H1 (cell line): ENCODE measurements at regions not wholly inside any gene's neighbourhood (a gene's known extent, or its start where the extent isn't known, plus 50 kb on each side); places are given as distances from the start of the nearest gene placed in this dataset.

Experiments
- CTCF ChIA-PET: fragments of 300-600 bp; sonication (Branson Sonifier 250); formaldehyde crosslinking; loops from one replicate; lab custom pipeline; 2021; ENCODE audit not compliant: partially characterized antibody; lab: Charles Lee
- POLR2A ChIA-PET: fragments of 300-600 bp; sonication (Branson Sonifier 250); formaldehyde crosslinking; loops from one replicate; lab custom pipeline; 2021; ENCODE audit warnings: inconsistent platforms; ENCODE audit not compliant: partially characterized antibody; lab: Charles Lee
- DNase-seq, 2 experiments: peaks; one replicate each; pipeline versions ENCODE4 v3.0.0 to v3.0.0-alpha.2; 2010 to 2022; ENCODE audit warnings: low spot score in 2 of 2, low read depth in 1 of 2, mixed read lengths in 1 of 2
- FAIRE-seq: peaks from 2 replicates; lab custom pipeline; 2011; peaks lifted over from hg19 to GRCh38; lab: Jason Lieb, UNC
- H2AFZ ChIP-seq: 2 replicates; pipeline ENCODE4 v1.8.1; 2012; ENCODE audit warnings: low read length, inconsistent platforms
- H2AK5ac ChIP-seq: 2 replicates; pipeline ENCODE4 v1.6.1; 2013; ENCODE audit warnings: low read depth, low read length
- H2BK120ac ChIP-seq: replicated peaks from 2 replicates; pipeline ENCODE3; 2013; ENCODE audit warnings: low read depth, low read length, inconsistent platforms
- H2BK12ac ChIP-seq: 2 replicates; pipeline ENCODE4 v1.6.1; 2013; ENCODE audit warnings: low read depth, low read length
- H2BK15ac ChIP-seq: 2 replicates; pipeline ENCODE4 v1.6.1; 2013; ENCODE audit warnings: low read length
- H2BK20ac ChIP-seq: 2 replicates; pipeline ENCODE4 v1.6.1; 2013; ENCODE audit warnings: low read length
- H2BK5ac ChIP-seq: 2 replicates; pipeline ENCODE4 v1.6.1; 2013; ENCODE audit warnings: low read depth, low read length
- H3K14ac ChIP-seq: 2 replicates; pipeline ENCODE4 v1.6.1; 2013; ENCODE audit warnings: inconsistent platforms; ENCODE audit not compliant: insufficient read length
- H3K18ac ChIP-seq: 2 replicates; pipeline ENCODE4 v1.6.1; 2013; ENCODE audit warnings: low read length; ENCODE audit errors: extremely low read depth
- H3K23ac ChIP-seq: 2 replicates; pipeline ENCODE4 v1.6.1; 2013; ENCODE audit warnings: inconsistent platforms; ENCODE audit not compliant: insufficient read length
- H3K23me2 ChIP-seq: 2 replicates; pipeline ENCODE4 v1.6.1; 2013; ENCODE audit warnings: low read depth, low read length
- H3K27ac ChIP-seq: 2 replicates; pipeline ENCODE4 v1.6.1; 2011; ENCODE audit warnings: low read depth, low read length, inconsistent platforms
- H3K27me3 ChIP-seq, 4 experiments: replicated peaks in 1 of 4; 1 replicate in 1 of 4; 2 replicates in 3 of 4; pipeline versions ENCODE4 v1.6.1 to v1.8.1; 2011 to 2013; ENCODE audit warnings: low read length in 3 of 4, mild to moderate bottlenecking in 3 of 4, inconsistent platforms in 2 of 4, mixed read lengths in 2 of 4, moderate library complexity in 1 of 4; ENCODE audit not compliant: control insufficient read depth in 3 of 4, insufficient read depth in 3 of 4; ENCODE audit errors: extremely low read depth in 1 of 4
- H3K36me3 ChIP-seq, 4 experiments: 2 replicates each; pipeline versions ENCODE4 v1.6.1 to v1.8.1; 2011 to 2013; ENCODE audit warnings: mild to moderate bottlenecking in 4 of 4, low read length in 3 of 4, moderate library complexity in 2 of 4, control low read depth in 1 of 4, inconsistent platforms in 1 of 4; ENCODE audit not compliant: insufficient read depth in 4 of 4, control insufficient read depth in 2 of 4
- H3K4ac ChIP-seq: replicated peaks from 2 replicates; pipeline ENCODE3; 2013; ENCODE audit warnings: low read length, low read depth, mixed read lengths, inconsistent platforms; ENCODE audit not compliant: insufficient read length
- H3K4me1 ChIP-seq, 4 experiments: replicated peaks in 1 of 4; 1 replicate in 1 of 4; 2 replicates in 3 of 4; pipeline versions ENCODE4 v1.6.1 to v1.8.1; 2011 to 2013; ENCODE audit warnings: low read length in 3 of 4, inconsistent platforms in 2 of 4, mixed read lengths in 1 of 4; ENCODE audit not compliant: insufficient read depth in 4 of 4, control insufficient read depth in 3 of 4
- H3K4me2 ChIP-seq, 2 experiments: 2 replicates each; pipeline versions ENCODE4 v1.6.1 to v1.8.1; 2011 to 2013; ENCODE audit warnings: low read depth in 2 of 2, low read length in 2 of 2, control low read depth in 1 of 2, inconsistent platforms in 1 of 2, mild to moderate bottlenecking in 1 of 2; ENCODE audit not compliant: insufficient read depth in 1 of 2
- H3K4me3 ChIP-seq, 4 experiments: fragments of 200-600, 300-600 bp in 1 of 4; sonication (generic), shearing (Covaris generic), sonication (Bioruptor Twin) in 1 of 4; 2 replicates each; pipeline versions ENCODE4 v1.5.1 to v1.8.1; 2011 to 2016; ENCODE audit warnings: low read length in 4 of 4, low read depth in 3 of 4, control low read depth in 2 of 4, inconsistent platforms in 2 of 4, mild to moderate bottlenecking in 2 of 4, mixed read lengths in 1 of 4, moderate library complexity in 1 of 4; ENCODE audit not compliant: insufficient read depth in 2 of 4; ENCODE audit errors: extremely low read depth in 1 of 4
- H3K56ac ChIP-seq: replicated peaks from 2 replicates; pipeline ENCODE3; 2013; ENCODE audit warnings: low read depth, mild to moderate bottlenecking, mixed read lengths, low read length, inconsistent platforms; ENCODE audit not compliant: insufficient read length
- H3K79me1 ChIP-seq: 2 replicates; pipeline ENCODE4 v1.6.1; 2013; ENCODE audit warnings: low read depth, low read length, control low read depth
- H3K79me2 ChIP-seq, 2 experiments: 2 replicates each; pipeline versions ENCODE4 v1.6.1 to v1.8.1; 2012 to 2013; ENCODE audit warnings: low read length in 2 of 2, mild to moderate bottlenecking in 2 of 2, inconsistent platforms in 1 of 2; ENCODE audit not compliant: insufficient read depth in 2 of 2, control insufficient read depth in 1 of 2
- H3K9ac ChIP-seq, 4 experiments: replicated peaks in 1 of 4; 1 replicate in 1 of 4; 2 replicates in 3 of 4; pipeline versions ENCODE4 v1.6.1 to v1.8.1; 2011 to 2013; ENCODE audit warnings: low read depth in 3 of 4, low read length in 3 of 4, control low read depth in 2 of 4, mild to moderate bottlenecking in 2 of 4, moderate library complexity in 2 of 4, inconsistent platforms in 1 of 4; ENCODE audit errors: extremely low read depth in 1 of 4
- H3K9me3 ChIP-seq, 2 experiments: 2 replicates each; pipeline versions ENCODE4 v1.6.1 to v1.8.1; 2012 to 2013; ENCODE audit warnings: mild to moderate bottlenecking in 2 of 2, moderate library complexity in 2 of 2, control low read depth in 1 of 2, inconsistent platforms in 1 of 2, low read depth in 1 of 2, low read length in 1 of 2, mixed read lengths in 1 of 2; ENCODE audit not compliant: insufficient read depth in 2 of 2
- H4K20me1 ChIP-seq, 2 experiments: replicated peaks in 1 of 2; 2 replicates each; pipeline versions ENCODE3 to v1.8.1; 2011 to 2013; ENCODE audit warnings: inconsistent platforms in 2 of 2, low read length in 2 of 2, mild to moderate bottlenecking in 1 of 2; ENCODE audit not compliant: insufficient read depth in 2 of 2, control insufficient read depth in 1 of 2
- H4K5ac ChIP-seq: 2 replicates; pipeline ENCODE4 v1.6.1; 2013; ENCODE audit warnings: low read length, low read depth, mixed read lengths, inconsistent platforms; ENCODE audit not compliant: insufficient read length
- H4K8ac ChIP-seq: 2 replicates; pipeline ENCODE4 v1.8.0; 2013; ENCODE audit warnings: mild to moderate bottlenecking, moderate library complexity, low read length, inconsistent platforms; ENCODE audit not compliant: insufficient read depth; ENCODE audit errors: extremely low read depth
- H4K91ac ChIP-seq: replicated peaks from 2 replicates; pipeline ENCODE3; 2013; ENCODE audit warnings: low read length, mixed read lengths, inconsistent platforms; ENCODE audit not compliant: insufficient read length
- ATF2 ChIP-seq: IDR thresholded peaks from 2 replicates; pipeline ENCODE4 v1.6.1; 2012; ENCODE audit warnings: low read length, inconsistent platforms
- EZH2 ChIP-seq: fragments of 200-600 bp; sonication (generic); IDR thresholded peaks from 2 replicates; pipeline ENCODE4 v1.7.1; 2012; ENCODE audit warnings: low read depth, mild to moderate bottlenecking, moderate library complexity, low read length, inconsistent platforms; ENCODE audit not compliant: severe bottlenecking
- GABPA ChIP-seq: IDR thresholded peaks from 2 replicates; pipeline ENCODE4 v1.6.1; 2011; ENCODE audit warnings: mild to moderate bottlenecking, low read length, moderate library complexity, borderline replicate concordance; ENCODE audit not compliant: insufficient read depth
- GTF2F1 ChIP-seq: IDR thresholded peaks from 2 replicates; pipeline ENCODE4 v1.6.1; 2012; ENCODE audit warnings: low read depth, low read length, improper control_type of control experiment, borderline replicate concordance
- POLR2A ChIP-seq, 2 experiments: IDR thresholded peaks; 1 replicate in 1 of 2; 2 replicates in 1 of 2; pipeline ENCODE4 v1.6.1; 2011; ENCODE audit warnings: low read depth in 2 of 2, low read length in 2 of 2, mild to moderate bottlenecking in 2 of 2; ENCODE audit errors: control extremely low read depth in 1 of 2
- SUZ12 ChIP-seq: fragments of 200-600 bp; sonication (generic); IDR thresholded peaks from 2 replicates; pipeline ENCODE4 v1.6.1; 2012; ENCODE audit warnings: mild to moderate bottlenecking, inconsistent platforms, low read length, moderate library complexity, mixed read lengths
- TAF1 ChIP-seq: IDR thresholded peaks from 2 replicates; pipeline ENCODE4 v1.6.1; 2011; ENCODE audit warnings: mild to moderate bottlenecking, low read depth, low read length
- TCF12 ChIP-seq: IDR thresholded peaks from 2 replicates; pipeline ENCODE4 v1.6.1; 2011; ENCODE audit warnings: low read depth, mild to moderate bottlenecking, low read length
- USF2 ChIP-seq: IDR thresholded peaks from 2 replicates; pipeline ENCODE4 v1.6.1; 2011; ENCODE audit warnings: low read length, improper control_type of control experiment
- WGBS, 2 experiments: shearing (Covaris generic) in 1 of 2; methylation state at CpG; one replicate each; pipeline versions ENCODE4 v1.1.6 to v1.1.7; 2013 to 2015; ENCODE audit warnings: low lambda C conversion rate in 2 of 2, mixed read lengths in 2 of 2, inconsistent platforms in 1 of 2, low coverage in 1 of 2, missing lambda C conversion rate in 1 of 2; ENCODE audit not compliant: insufficient replicate concordance in 2 of 2, insufficient coverage in 1 of 2, insufficient read length in 1 of 2; ENCODE audit errors: extremely low coverage in 1 of 2, missing lambda C conversion rate in 1 of 2; 5-methylcytosine and 5-hydroxymethylcytosine counted together
- TF ChIP-seq, protein P1 (sequence below): IDR thresholded peaks from 2 replicates; pipeline ENCODE4 v1.6.1; 2011; ENCODE audit warnings: low read depth, mild to moderate bottlenecking, low read length; ENCODE audit not compliant: insufficient read depth

GRCh38 chr3:146685050-146685814, 80.1 kb upstream of the PLSCR5 start:
- no peaks in the 10 kb centered on the region for H3K36me3 ChIP-seq
- no peak overlapping the region for H4K8ac ChIP-seq
- H3K4me3 ChIP-seq = no peak overlapping the region
- H3K23ac ChIP-seq = no peak overlapping the region
- no peak overlapping the region for H2BK5ac ChIP-seq
- DNase-seq (no peak), FAIRE-seq (no peak)
- no peak overlapping the region for H2AFZ ChIP-seq
- H4K20me1 ChIP-seq = no peaks in the 10 kb centered on the region
- no peaks in the 10 kb centered on the region for H3K23me2 ChIP-seq
- no peak overlapping the region for H3K4me2 ChIP-seq
- no peaks in the 10 kb centered on the region for H3K4me1 ChIP-seq
- H3K9ac ChIP-seq = no peak overlapping the region
- 93% methylated on average over 8 of the region's 8 CpGs; no CpG with 5 or more reads in 1 of the 2 experiments for WGBS, 2 experiments
- ChIA-PET CTCF (interaction anchor here (0.8 kb wide), 1 partner anchor 29 kb away, joined by 3 read pairs; no protein-coding TSS in a partner anchor), POLR2A (no interaction called here)
- no peaks in the 10 kb centered on the region for H3K9me3 ChIP-seq
- H3K27ac ChIP-seq = no peak overlapping the region
- H3K79me2 ChIP-seq = no peaks in the 10 kb centered on the region
- H2BK20ac ChIP-seq = no peak overlapping the region
- H3K56ac ChIP-seq = no peak overlapping the region
- no peak overlapping the region for H2BK15ac ChIP-seq
- no peak overlapping the region for H4K5ac ChIP-seq
- H2AK5ac ChIP-seq = no peak overlapping the region
- H3K18ac ChIP-seq = no peak overlapping the region
- no peak overlapping the region for H4K91ac ChIP-seq
- H3K14ac ChIP-seq = no peak overlapping the region
- no peak overlapping the region for H3K4ac ChIP-seq
- no peaks in the 10 kb centered on the region for H3K27me3 ChIP-seq
- H3K79me1 ChIP-seq = no peaks in the 10 kb centered on the region
- H2BK120ac ChIP-seq = no peak overlapping the region
- H2BK12ac ChIP-seq = no peak overlapping the region
- TF ChIP-seq ATF2 (no peak), POLR2A (IDR thresholded peaks at IDR 0.05; ENCODE audit: control extremely low read depth in 1 of 2, low read depth in 2 of 2, low read length in 2 of 2) (no peak), GTF2F1 (no peak), EZH2 (no peak), GABPA (no peak), TCF12 (no peak), USF2 (no peak), SUZ12 (no peak), TAF1 (no peak)
- TF ChIP-seq, protein P1, sequence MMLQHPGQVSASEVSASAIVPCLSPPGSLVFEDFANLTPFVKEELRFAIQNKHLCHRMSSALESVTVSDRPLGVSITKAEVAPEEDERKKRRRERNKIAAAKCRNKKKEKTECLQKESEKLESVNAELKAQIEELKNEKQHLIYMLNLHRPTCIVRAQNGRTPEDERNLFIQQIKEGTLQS = no peak
